Activated B cell treated with CpG ODN at 0.5 μM for 24 hours (primary cell): ENCODE measurements at regions not wholly inside any gene's neighbourhood (a gene's known extent, or its start where the extent isn't known, plus 50 kb on each side); places are given as distances from the start of the nearest gene placed in this dataset.
"Not testable (repeated sequence)": the region's sequence is repeated elsewhere in the genome, so short reads cannot be mapped to it uniquely, and the experiment has no call there.

Source experiments
- ATAC-seq: fragments of 200-7000 bp; cut with Tn5 transposase; one replicate; pipeline ENCODE4 v1.10.0; 2021; ENCODE audit warnings: low read depth, mild to moderate bottlenecking, moderate library complexity
- CTCF ChIA-PET: fragments of 350-600 bp; sonication (Branson Sonifier 250); formaldehyde crosslinking; loops from one replicate; lab custom pipeline; 2021; ENCODE audit warnings: antibody characterized with exemption; lab: Charles Lee
- POLR2A ChIA-PET: fragments of 350-600 bp; sonication (Branson Sonifier 250); formaldehyde crosslinking; loops from one replicate; lab custom pipeline; 2021; ENCODE audit warnings: antibody characterized with exemption; lab: Charles Lee
- DNase-seq: peaks from one replicate; pipeline ENCODE4 v3.0.0; 2022
- H3K27ac Mint-ChIP-seq: one replicate; pipeline ENCODE4 v1.8.0; 2020; ENCODE audit warnings: mixed read lengths
- H3K27me3 Mint-ChIP-seq: one replicate; pipeline ENCODE4 v1.8.0; 2021; ENCODE audit warnings: mixed read lengths
- H3K36me3 Mint-ChIP-seq: one replicate; pipeline ENCODE4 v1.8.0; 2021; ENCODE audit warnings: low read depth, mixed read lengths
- H3K4me1 Mint-ChIP-seq: one replicate; pipeline ENCODE4 v1.8.0; 2021; ENCODE audit warnings: mixed read lengths
- H3K4me3 Mint-ChIP-seq: one replicate; pipeline ENCODE4 v1.8.0; 2020; ENCODE audit warnings: mild to moderate bottlenecking, mixed read lengths
- H3K9me3 Mint-ChIP-seq: one replicate; pipeline ENCODE4 v1.8.0; 2020; ENCODE audit warnings: mixed read lengths
- intact Hi-C: fragments of 100-400 bp; cut with micrococcal nuclease; formaldehyde crosslinking; loops from one replicate; pipeline ENCODE4 v1.15.1; 2024
- TF ChIP-seq, protein P1 (sequence below): fragments of 200-600 bp; IDR thresholded peaks from one replicate; pipeline ENCODE4 v1.8.0; 2022; ENCODE audit warnings: antibody characterized with exemption, mild to moderate bottlenecking

DNA sequence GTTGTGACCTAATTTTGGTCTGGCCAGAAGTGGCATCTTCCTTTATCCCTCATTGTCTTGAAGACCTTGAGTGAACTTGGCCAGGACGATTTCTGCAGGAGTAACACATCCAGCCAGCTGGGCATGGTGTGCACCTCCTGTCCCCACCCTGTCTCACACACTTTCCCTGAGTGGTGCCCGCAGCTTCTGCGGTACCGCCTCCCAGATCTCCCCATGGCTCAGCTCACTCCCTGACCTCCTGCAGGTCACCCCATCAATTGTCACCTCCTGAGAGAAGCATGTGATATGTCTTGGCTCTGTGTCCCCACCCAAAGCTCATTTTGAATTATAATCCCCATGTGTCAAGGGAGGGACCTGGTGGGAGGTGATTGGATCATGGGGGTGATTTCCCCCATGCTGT, 50.2 kb upstream of the TP53I11 start:
- H3K27ac Mint-ChIP-seq: no peak overlapping the region
- H3K27me3 Mint-ChIP-seq: no peaks in the 10 kb centered on the region
- no peaks in the 10 kb centered on the region for H3K9me3 Mint-ChIP-seq
- no peaks in the 10 kb centered on the region for H3K36me3 Mint-ChIP-seq
- ChIA-PET POLR2A (no interaction called here), CTCF (no interaction called here)
- ATAC-seq (no peak), DNase-seq (no peak)
- no peaks in the 10 kb centered on the region for H3K4me1 Mint-ChIP-seq
- TF ChIP-seq, protein P1, sequence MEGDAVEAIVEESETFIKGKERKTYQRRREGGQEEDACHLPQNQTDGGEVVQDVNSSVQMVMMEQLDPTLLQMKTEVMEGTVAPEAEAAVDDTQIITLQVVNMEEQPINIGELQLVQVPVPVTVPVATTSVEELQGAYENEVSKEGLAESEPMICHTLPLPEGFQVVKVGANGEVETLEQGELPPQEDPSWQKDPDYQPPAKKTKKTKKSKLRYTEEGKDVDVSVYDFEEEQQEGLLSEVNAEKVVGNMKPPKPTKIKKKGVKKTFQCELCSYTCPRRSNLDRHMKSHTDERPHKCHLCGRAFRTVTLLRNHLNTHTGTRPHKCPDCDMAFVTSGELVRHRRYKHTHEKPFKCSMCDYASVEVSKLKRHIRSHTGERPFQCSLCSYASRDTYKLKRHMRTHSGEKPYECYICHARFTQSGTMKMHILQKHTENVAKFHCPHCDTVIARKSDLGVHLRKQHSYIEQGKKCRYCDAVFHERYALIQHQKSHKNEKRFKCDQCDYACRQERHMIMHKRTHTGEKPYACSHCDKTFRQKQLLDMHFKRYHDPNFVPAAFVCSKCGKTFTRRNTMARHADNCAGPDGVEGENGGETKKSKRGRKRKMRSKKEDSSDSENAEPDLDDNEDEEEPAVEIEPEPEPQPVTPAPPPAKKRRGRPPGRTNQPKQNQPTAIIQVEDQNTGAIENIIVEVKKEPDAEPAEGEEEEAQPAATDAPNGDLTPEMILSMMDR: no peak
- H3K4me3 Mint-ChIP-seq: no peak overlapping the region
- intact Hi-C loops: no loop called here

DNA sequence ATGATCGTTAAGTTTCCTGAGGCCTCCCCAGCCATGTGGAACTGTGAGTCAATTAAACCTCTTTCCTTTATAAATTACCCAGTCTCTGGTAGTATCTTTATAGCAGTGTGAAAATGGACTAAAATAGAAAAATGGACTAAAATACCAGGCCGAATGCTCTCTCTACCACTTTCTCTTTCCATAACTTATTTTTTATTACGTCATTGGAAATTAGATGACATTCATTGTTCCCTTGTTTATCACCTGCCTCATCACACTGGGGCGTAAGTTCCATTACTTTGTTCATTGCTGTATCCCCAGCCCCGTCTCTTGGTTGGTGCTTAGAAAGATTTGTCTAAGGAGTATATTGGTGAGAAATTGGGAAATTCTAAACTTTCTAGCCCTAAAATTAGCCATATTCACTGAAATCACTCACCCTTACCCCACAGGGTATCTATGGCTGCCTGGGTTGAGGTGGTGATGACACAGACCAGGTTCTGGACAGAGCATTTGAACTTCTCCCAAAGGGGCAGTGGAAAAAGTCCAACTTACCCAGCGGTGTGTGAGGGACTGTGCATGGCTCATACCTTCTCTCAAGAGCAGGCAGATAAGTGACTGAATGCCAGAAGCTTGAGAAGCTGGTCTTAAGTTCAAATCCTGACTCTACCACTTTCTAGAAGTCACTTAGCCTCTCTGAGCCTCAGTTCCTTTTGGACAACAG, 50.9 kb upstream of the TP53I11 start:
- Mint-ChIP-seq H3K36me3 (no peaks in the 10 kb centered on the region), H3K27ac (no peak overlapping the region)

DNA sequence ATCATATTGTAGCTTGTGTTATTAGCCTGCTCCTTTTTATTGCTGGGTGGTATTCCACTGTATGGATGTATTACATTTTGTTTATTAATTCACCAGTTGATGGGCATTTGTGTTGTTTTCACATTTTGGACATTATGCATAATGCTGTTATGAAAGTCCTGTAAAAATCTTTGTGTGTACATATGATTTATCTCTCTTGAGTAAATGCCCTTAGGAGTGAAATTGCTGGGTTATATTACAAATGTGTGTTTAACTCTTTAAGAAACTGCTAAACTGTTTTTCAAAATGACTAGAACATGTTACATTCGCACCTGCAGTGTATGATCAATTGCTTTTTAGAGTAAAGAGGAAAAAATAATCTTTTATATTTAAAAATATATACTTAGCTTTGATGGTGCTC, 54.4 kb upstream of the TP53I11 start:
- ATAC-seq (no peak), DNase-seq (no peak)
- H3K9me3 Mint-ChIP-seq: no peaks in the 10 kb centered on the region
- ChIA-PET POLR2A (no interaction called here), CTCF (no interaction called here)
- H3K4me3 Mint-ChIP-seq: no peak overlapping the region
- no peak overlapping the region for H3K27ac Mint-ChIP-seq
- H3K27me3 Mint-ChIP-seq: no peaks in the 10 kb centered on the region
- no peaks in the 10 kb centered on the region for H3K4me1 Mint-ChIP-seq
- TF ChIP-seq, protein P1: no peak
- intact Hi-C loops: no loop called here
- H3K36me3 Mint-ChIP-seq: no peaks in the 10 kb centered on the region

More for the DNA sequence above, 50.9 kb upstream of the TP53I11 start:
- Mint-ChIP-seq H3K4me3 (no peak overlapping the region), H3K4me1 (no peaks in the 10 kb centered on the region), H3K9me3 (no peaks in the 10 kb centered on the region), H3K27me3 (no peaks in the 10 kb centered on the region)
- ChIA-PET CTCF (no interaction called here), POLR2A (no interaction called here)
- intact Hi-C loops: no loop called here
- DNase-seq (no peak), ATAC-seq (no peak)
- TF ChIP-seq, protein P1: no peak

DNA sequence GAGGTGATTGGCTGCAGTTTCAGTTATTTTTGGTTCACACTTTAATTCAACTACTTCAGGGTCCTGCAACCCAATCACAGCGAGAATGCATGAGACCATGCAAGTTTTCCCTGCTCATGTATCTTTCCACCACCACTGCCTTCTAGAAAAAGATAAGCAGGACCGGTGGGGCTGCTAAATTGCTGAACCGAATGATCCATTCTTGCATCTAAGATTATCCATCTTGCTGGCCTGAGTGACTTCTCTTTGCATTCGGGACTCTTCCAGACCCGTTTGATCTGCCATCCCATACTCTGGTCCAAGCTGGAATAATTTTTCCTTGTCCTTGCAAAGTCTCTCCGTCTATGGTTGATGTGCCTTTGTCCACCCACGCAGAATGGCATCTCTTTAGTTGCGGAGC, 56.3 kb upstream of the TP53I11 start:
- DNase-seq: no peak
- no peaks in the 10 kb centered on the region for H3K4me1 Mint-ChIP-seq
- TF ChIP-seq, protein P1: no peak
- intact Hi-C loops: no loop called here
- ATAC-seq: no peak
- no peak overlapping the region for H3K4me3 Mint-ChIP-seq
- H3K9me3 Mint-ChIP-seq: no peaks in the 10 kb centered on the region
- no peak overlapping the region for H3K27ac Mint-ChIP-seq
- CTCF ChIA-PET: interaction anchor here (1.7 kb wide), 1 partner anchor 104 kb away, joined by 4 read pairs; no protein-coding TSS in a partner anchor
- H3K36me3 Mint-ChIP-seq: no peaks in the 10 kb centered on the region
- POLR2A ChIA-PET: interaction anchor here (0.9 kb wide), 1 partner anchor 19 kb away, joined by 3 read pairs; no protein-coding TSS in a partner anchor
- no peaks in the 10 kb centered on the region for H3K27me3 Mint-ChIP-seq

DNA sequence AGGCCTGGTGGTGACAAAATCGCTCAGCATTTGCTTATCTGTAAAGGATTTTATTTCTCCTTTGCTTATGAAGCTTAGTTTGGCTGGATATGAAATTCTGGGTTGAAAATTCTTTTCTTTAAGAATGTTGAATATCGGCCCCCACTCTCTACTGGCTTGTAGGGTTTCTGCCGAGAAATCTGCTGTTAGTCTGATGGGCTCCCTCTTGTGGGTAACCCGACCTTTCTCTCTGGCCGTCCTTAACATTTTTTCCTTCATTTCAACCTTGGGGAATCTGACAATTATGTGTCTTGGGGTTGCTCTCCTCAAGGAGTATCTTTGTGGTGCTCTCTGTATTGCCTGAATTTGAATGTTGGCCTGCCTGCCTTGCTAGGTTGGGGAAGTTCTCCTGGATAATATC, 65.3 kb upstream of the TP53I11 start:
- peak overlapping the region; percentile 14 for H3K27ac Mint-ChIP-seq
- ChIA-PET CTCF (interaction anchor here (0.7 to 1.4 kb wide), 3 partner anchors 13 to 87 kb away, joined by 3 to 5 read pairs (median 4); no protein-coding TSS in a partner anchor), POLR2A (interaction anchor here (1.7 kb wide), 2 partner anchors 10 to 13 kb away, joined by 7 to 9 read pairs; no protein-coding TSS in a partner anchor)
- H3K4me3 Mint-ChIP-seq, H3K27me3 Mint-ChIP-seq, ATAC-seq, H3K36me3 Mint-ChIP-seq, H3K9me3 Mint-ChIP-seq, DNase-seq: not testable (repeated sequence)
- intact Hi-C loops: loop anchor here (2.0 kb wide), 1 partner anchor 17 kb away; no protein-coding TSS in a partner anchor
- peaks cover 20% of the 10 kb centered on the region for H3K4me1 Mint-ChIP-seq

DNA sequence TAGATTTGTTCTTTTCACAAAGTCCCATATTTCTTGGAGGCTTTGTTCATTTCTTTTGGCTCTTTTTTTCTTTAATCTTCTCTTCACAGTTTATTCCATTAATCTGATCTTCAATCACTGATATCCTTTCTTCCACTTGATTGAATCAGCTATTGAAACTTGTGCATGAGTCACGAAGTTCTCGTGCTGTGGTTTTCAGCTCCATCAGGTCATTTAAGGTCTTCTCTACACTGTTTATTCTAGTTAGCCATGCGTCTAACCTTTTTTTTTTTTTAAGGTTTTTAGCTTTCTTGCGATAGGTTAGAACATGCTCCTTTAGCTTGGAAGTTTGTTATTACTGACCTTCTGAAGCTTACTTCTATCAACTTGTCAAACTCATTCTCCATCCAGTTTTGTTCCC, 65.8 kb upstream of the TP53I11 start:
- H3K4me3 Mint-ChIP-seq, H3K36me3 Mint-ChIP-seq, H3K27me3 Mint-ChIP-seq, DNase-seq, ATAC-seq, H3K9me3 Mint-ChIP-seq: not testable (repeated sequence)
- intact Hi-C loops: loop anchor here (2.0 kb wide), 1 partner anchor 18 kb away; no protein-coding TSS in a partner anchor
- ChIA-PET POLR2A (interaction anchor here (1.7 kb wide), 2 partner anchors 10 to 13 kb away, joined by 7 to 9 read pairs; no protein-coding TSS in a partner anchor), CTCF (interaction anchor here (0.7 to 1.4 kb wide), 3 partner anchors 13 to 87 kb away, joined by 3 to 5 read pairs (median 4); no protein-coding TSS in a partner anchor)
- H3K4me1 Mint-ChIP-seq: peaks cover 21% of the 10 kb centered on the region
- peak overlapping the region; percentile 14 for H3K27ac Mint-ChIP-seq
